Cardiac fibroblast (primary cell): ENCODE measurements at regions not wholly inside any gene's neighbourhood (a gene's known extent, or its start where the extent isn't known, plus 50 kb on each side); places are given as distances from the start of the nearest gene placed in this dataset.
"Not testable (repeated sequence)": the region's sequence is repeated elsewhere in the genome, so short reads cannot be mapped to it uniquely, and the experiment has no call there.

Experiments
- DNase-seq, 2 donors: peaks; one replicate each; pipeline versions ENCODE4 v3.0.0 to v3.0.0-alpha.2; 2010; ENCODE audit warnings: low read depth in 2 of 2
- H3K4me3 ChIP-seq, 2 donors: replicated peaks in 1 of 2; 1 replicate in 1 of 2; 2 replicates in 1 of 2; pipeline ENCODE4 v1.5.1; 2011; ENCODE audit warnings: low read depth in 2 of 2, low read length in 2 of 2, mild to moderate bottlenecking in 2 of 2, moderate library complexity in 1 of 2
- TF ChIP-seq, protein P1 (sequence below): IDR thresholded peaks from one replicate; pipeline ENCODE4 v1.5.1; 2011; ENCODE audit warnings: low read depth, mild to moderate bottlenecking, low read length, inconsistent platforms

DNA sequence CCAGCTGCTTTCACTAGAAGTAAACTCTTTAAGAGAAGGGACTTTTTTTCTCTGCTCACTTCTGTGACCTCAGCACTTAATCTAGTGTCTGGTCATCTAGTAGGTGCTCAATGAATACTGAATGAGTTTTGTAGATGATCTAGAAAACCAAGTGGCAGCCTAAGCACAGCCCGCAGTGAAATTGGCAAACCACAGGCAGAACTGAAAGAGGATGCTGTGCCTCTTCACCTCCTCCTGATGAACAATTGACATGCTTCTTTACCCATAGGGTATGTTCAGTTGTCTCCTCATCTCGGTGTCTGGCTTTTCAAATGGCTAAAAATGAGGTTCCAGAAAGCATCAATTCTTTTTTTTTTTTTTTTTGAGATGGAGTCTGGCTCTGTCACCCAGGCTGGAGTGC lies 399.5 kb downstream of the RMST start:
- no peak for DNase-seq
- TF ChIP-seq, protein P1, sequence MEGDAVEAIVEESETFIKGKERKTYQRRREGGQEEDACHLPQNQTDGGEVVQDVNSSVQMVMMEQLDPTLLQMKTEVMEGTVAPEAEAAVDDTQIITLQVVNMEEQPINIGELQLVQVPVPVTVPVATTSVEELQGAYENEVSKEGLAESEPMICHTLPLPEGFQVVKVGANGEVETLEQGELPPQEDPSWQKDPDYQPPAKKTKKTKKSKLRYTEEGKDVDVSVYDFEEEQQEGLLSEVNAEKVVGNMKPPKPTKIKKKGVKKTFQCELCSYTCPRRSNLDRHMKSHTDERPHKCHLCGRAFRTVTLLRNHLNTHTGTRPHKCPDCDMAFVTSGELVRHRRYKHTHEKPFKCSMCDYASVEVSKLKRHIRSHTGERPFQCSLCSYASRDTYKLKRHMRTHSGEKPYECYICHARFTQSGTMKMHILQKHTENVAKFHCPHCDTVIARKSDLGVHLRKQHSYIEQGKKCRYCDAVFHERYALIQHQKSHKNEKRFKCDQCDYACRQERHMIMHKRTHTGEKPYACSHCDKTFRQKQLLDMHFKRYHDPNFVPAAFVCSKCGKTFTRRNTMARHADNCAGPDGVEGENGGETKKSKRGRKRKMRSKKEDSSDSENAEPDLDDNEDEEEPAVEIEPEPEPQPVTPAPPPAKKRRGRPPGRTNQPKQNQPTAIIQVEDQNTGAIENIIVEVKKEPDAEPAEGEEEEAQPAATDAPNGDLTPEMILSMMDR, result no peak
- H3K4me3 ChIP-seq, result no peak overlapping the region

DNA sequence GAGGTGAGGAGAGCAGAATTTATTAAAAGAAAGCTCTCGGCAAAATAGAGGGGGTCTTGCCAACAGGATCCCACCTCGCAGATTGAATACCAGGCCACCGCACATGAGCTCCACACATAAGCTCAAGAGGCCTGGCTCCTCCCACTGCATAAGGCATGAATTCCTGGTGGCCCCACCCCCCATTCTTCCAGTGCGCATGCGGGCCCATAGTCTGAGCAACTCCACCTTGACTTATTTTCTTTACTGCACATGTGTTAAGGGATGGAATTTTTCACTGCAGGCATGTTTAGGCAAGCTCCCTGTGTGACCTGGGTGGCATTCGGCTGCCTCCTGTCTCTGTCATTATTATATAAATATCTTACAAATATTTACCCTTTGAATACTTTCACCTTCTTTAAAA lies 412.5 kb downstream of the RMST start:
- TF ChIP-seq, protein P1, result no peak
- DNase-seq, result no peak
- no peak overlapping the region for H3K4me3 ChIP-seq

DNA sequence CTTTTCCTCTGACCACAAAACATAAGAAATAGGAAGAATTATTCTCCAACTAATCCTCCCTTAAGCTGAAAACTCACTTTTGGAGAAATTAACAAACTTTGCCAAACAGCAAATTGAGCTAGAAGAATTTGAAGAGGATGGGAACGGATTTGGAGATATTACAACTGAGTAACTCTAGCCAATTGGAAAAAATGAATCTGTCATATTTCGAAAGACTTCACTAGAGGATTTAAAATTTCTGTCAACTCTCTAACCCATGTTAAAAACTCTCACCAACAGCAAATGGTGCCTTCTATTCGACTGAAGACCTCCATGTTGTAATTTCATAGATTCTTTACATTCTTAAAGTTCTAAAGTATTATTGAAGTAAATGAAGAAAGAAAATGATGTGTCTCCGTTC lies 414.2 kb downstream of the RMST start:
- TF ChIP-seq, protein P1, result no peak
- no peak for DNase-seq
- H3K4me3 ChIP-seq, result no peak overlapping the region

DNA sequence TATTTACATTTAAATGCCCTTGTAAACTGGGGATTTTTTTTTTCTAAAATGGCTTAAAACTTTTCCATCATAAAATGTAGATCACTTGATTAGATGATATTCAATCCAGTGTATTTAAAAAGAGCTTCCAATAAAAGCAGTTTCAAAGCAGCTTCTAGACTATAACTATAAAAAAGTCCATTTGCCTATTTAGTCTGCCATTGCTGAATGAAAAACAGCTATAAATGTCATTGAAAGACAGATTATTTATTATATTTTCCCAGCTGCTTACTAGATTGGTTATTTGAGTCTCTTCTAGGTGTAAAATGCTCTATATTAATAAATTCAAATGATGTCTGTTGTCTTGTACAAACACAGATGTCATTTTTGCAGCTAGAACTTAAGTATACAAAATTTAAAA lies 414.8 kb downstream of the RMST start:
- DNase-seq, result no peak
- TF ChIP-seq, protein P1, result no peak
- H3K4me3 ChIP-seq, result no peak overlapping the region

DNA sequence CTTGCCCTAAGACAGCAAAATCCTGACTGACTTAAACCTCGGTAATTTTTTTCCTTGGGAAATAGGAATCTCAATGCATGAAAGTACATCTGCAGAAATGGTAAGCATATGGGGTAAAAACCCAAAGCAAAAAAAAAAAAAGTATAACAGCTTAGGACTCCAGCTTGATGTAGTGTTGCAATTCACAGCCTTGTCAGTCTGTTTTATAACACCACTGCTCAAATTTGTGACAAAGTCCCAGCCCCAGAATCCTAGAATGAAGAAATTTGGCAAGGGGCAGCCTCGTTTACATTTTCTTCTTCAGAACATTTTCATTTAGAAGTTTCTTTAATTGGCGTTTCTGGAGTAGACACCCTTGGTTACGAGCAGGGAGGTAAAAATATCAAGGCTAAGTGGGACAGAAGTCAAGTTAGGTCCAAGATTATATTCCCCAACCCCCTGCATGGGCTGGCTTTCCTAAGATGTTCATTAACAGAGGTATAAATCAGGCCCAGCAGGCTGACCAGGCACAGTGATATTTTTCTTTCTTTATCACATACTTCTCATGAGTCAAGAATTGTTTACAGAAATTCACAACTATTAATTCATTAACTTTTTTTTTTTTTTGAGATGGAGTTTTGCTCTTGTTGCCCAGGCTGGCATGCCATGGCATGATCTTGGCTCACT lies 424.0 kb downstream of the RMST start:
- DNase-seq, result no peak
- TF ChIP-seq, protein P1, result no peak
- H3K4me3 ChIP-seq, result no peak overlapping the region

DNA sequence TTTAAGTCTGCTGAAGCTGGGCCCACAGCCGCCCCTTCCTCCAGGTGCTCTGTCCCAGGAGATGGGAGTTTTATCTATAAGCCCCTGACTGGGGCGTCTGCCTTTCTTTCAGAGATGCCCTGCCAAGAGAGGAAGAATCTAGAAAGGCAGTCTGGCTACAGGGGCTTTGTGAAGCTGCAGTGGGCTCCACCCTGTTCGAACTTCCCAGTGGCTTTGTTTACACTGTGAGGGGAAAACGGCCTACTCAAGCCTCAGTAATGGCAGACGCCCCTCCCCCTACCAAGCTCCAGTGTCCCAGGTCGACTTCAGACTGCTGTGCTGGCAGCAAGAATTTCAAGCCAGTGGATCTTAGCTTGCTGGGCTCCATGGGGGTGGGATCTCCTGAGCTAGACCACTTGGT lies 435.3 kb downstream of the RMST start:
- not testable (repeated sequence) for H3K4me3 ChIP-seq, DNase-seq

DNA sequence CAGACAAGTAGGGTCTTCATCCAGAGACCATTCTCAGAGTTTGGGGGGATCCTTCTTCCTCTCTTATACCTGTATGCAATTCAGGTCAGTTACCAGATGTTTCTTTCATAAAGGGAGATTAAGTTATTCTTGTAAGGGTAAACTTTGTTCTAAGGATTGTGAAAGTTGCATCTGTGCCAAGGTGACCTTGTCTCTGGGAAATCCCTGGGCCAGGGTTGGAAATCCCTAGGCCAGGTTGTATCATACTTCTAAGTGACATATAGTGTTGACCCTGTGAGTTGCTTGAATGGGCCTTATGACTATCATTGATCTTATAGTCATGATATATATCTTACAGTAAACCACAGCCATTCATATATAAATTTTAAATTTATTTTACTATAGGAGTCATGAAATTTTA lies 436.9 kb downstream of the RMST start:
- DNase-seq, result no peak
- TF ChIP-seq, protein P1, result no peak

More for the DNA sequence above, 436.9 kb downstream of the RMST start:
- H3K4me3 ChIP-seq, result no peak overlapping the region
